HEK293 (cell line): ENCODE measurements at regions not wholly inside any gene's neighbourhood (a gene's known extent, or its start where the extent isn't known, plus 50 kb on each side); places are given as distances from the start of the nearest gene placed in this dataset.

Source experiments
- CTCF ChIA-PET: fragments of 350-600 bp; formaldehyde crosslinking; extraction: SDS; loops from one replicate; lab custom pipeline; 2021; ENCODE audit warnings: antibody characterized with exemption; lab: Yijun Ruan, JAX
- POLR2A ChIA-PET: fragments of 300-600 bp; formaldehyde crosslinking; extraction: SDS; loops from one replicate; lab custom pipeline; 2020; ENCODE audit warnings: antibody characterized with exemption, inconsistent platforms; lab: Yijun Ruan, JAX
- H3K27ac ChIP-seq: fragments of 200-500 bp; sonication (Bioruptor generic); 2 replicates; pipeline ENCODE4 v1.5.1; 2014; ENCODE audit warnings: low read depth, low read length, control low read depth, inconsistent platforms; ENCODE audit errors: extremely low read depth
- H3K36me3 ChIP-seq, 2 experiments: fragments of 200-500 bp in 1 of 2; sonication (Bioruptor generic) in 1 of 2; 1 replicate in 1 of 2; 2 replicates in 1 of 2; pipeline ENCODE4 v1.5.1; 2014 to 2017; ENCODE audit warnings: inconsistent platforms in 2 of 2, low read length in 2 of 2; ENCODE audit not compliant: control insufficient read depth in 2 of 2, insufficient read depth in 1 of 2
- H3K4me1 ChIP-seq: fragments of 200-500 bp; sonication (Bioruptor generic); 2 replicates; pipeline ENCODE4 v1.5.1; 2014; ENCODE audit warnings: mild to moderate bottlenecking, low read length, inconsistent platforms; ENCODE audit not compliant: control insufficient read depth, insufficient read depth
- H3K4me3 ChIP-seq: 2 replicates; pipeline ENCODE4 v1.5.1; 2011; ENCODE audit warnings: low read depth, mild to moderate bottlenecking, control low read depth, low read length, moderate library complexity
- H3K9me3 ChIP-seq: fragments of 200-500 bp; sonication (Bioruptor generic); 2 replicates; pipeline ENCODE4 v1.5.1; 2014; ENCODE audit warnings: low read depth, low read length, inconsistent platforms; ENCODE audit not compliant: control insufficient read depth, insufficient read depth
- EGR2 ChIP-seq: fragments of 450-650 bp; formaldehyde crosslinking; IDR thresholded peaks from 2 replicates; pipeline ENCODE4 v1.5.1; 2016; ENCODE audit warnings: low read depth, missing biosample characterization, missing genetic modification characterization
- GLI2 ChIP-seq: fragments of 450-650 bp; formaldehyde crosslinking; IDR thresholded peaks from 2 replicates; pipeline ENCODE4; 2017; ENCODE audit warnings: missing biosample characterization, missing genetic modification characterization, low read depth, borderline replicate concordance
- SETDB1 ChIP-seq: IDR thresholded peaks from one replicate; pipeline ENCODE4 v1.6.1; 2017; ENCODE audit warnings: mild to moderate bottlenecking, low read length, moderate library complexity, mixed read lengths; ENCODE audit not compliant: insufficient read length
- ZNF10 ChIP-seq: fragments of 450-650 bp; formaldehyde crosslinking; IDR thresholded peaks from 2 replicates; pipeline ENCODE4 v1.5.1; 2017; ENCODE audit warnings: missing biosample characterization, missing genetic modification characterization
- ZNF18 ChIP-seq: fragments of 450-650 bp; formaldehyde crosslinking; IDR thresholded peaks from 2 replicates; pipeline ENCODE4 v1.5.1; 2016; ENCODE audit warnings: missing biosample characterization, missing genetic modification characterization
- ZNF248 ChIP-seq: fragments of 450-650 bp; formaldehyde crosslinking; IDR thresholded peaks from 2 replicates; pipeline ENCODE4 v1.5.1; 2017; ENCODE audit warnings: missing biosample characterization, missing genetic modification characterization
- ZNF311 ChIP-seq: fragments of 450-650 bp; formaldehyde crosslinking; IDR thresholded peaks from 2 replicates; pipeline ENCODE4 v1.5.1; 2017; ENCODE audit warnings: missing biosample characterization, missing genetic modification characterization, borderline replicate concordance
- ZNF529 ChIP-seq: fragments of 450-650 bp; formaldehyde crosslinking; IDR thresholded peaks from 2 replicates; pipeline ENCODE4 v1.5.1; 2017; ENCODE audit warnings: missing genetic modification characterization, missing biosample characterization; ENCODE audit not compliant: insufficient replicate concordance
- ZNF677 ChIP-seq: fragments of 450-650 bp; IDR thresholded peaks from 2 replicates; pipeline ENCODE4 v1.5.0; 2018; ENCODE audit warnings: missing biosample characterization, mild to moderate bottlenecking, missing genetic modification characterization, moderate library complexity
- ZNF747 ChIP-seq: fragments of 450-650 bp; formaldehyde crosslinking; IDR thresholded peaks from 2 replicates; pipeline ENCODE4 v1.5.1; 2016; ENCODE audit warnings: missing biosample characterization, missing genetic modification characterization
- ZNF76 ChIP-seq: fragments of 450-650 bp; formaldehyde crosslinking; IDR thresholded peaks from 2 replicates; pipeline ENCODE4; 2016; ENCODE audit warnings: low read depth, missing biosample characterization, missing genetic modification characterization, borderline replicate concordance
- ZNF843 ChIP-seq: fragments of 450-650 bp; formaldehyde crosslinking; IDR thresholded peaks from 2 replicates; pipeline ENCODE4 v1.5.1; 2016; ENCODE audit warnings: missing biosample characterization, missing genetic modification characterization
- ZSCAN18 ChIP-seq: fragments of 450-650 bp; formaldehyde crosslinking; IDR thresholded peaks from 2 replicates; pipeline ENCODE4 v1.5.1; 2016; ENCODE audit warnings: missing biosample characterization, missing genetic modification characterization
- TF ChIP-seq, protein P1 (sequence below): fragments of 450-650 bp; formaldehyde crosslinking; IDR thresholded peaks from 2 replicates; pipeline ENCODE4 v1.5.1; 2017; ENCODE audit warnings: missing biosample characterization, missing genetic modification characterization
- TF ChIP-seq, protein P2 (sequence below): fragments of 450-650 bp; formaldehyde crosslinking; IDR thresholded peaks from 2 replicates; pipeline ENCODE4 v1.5.1; 2016; ENCODE audit warnings: missing biosample characterization, missing genetic modification characterization, borderline replicate concordance
- TF ChIP-seq, protein P3 (sequence below): fragments of 450-650 bp; formaldehyde crosslinking; IDR thresholded peaks from 2 replicates; pipeline ENCODE4 v1.5.1; 2016; ENCODE audit warnings: missing biosample characterization, missing genetic modification characterization
- TF ChIP-seq, protein P4 (sequence below): fragments of 450-650 bp; formaldehyde crosslinking; IDR thresholded peaks from 2 replicates; pipeline ENCODE4 v1.5.1; 2016; ENCODE audit warnings: missing biosample characterization, missing genetic modification characterization

- POLR2A ChIA-PET, result interaction anchor here (0.7 kb wide), 1 partner anchor 38 kb away, joined by 14 read pairs; no protein-coding TSS in a partner anchor
- TF ChIP-seq ZNF747, result no peak
- no peak for TF ChIP-seq GLI2 (tag by site-specific recombination)
- TF ChIP-seq, protein P1, sequence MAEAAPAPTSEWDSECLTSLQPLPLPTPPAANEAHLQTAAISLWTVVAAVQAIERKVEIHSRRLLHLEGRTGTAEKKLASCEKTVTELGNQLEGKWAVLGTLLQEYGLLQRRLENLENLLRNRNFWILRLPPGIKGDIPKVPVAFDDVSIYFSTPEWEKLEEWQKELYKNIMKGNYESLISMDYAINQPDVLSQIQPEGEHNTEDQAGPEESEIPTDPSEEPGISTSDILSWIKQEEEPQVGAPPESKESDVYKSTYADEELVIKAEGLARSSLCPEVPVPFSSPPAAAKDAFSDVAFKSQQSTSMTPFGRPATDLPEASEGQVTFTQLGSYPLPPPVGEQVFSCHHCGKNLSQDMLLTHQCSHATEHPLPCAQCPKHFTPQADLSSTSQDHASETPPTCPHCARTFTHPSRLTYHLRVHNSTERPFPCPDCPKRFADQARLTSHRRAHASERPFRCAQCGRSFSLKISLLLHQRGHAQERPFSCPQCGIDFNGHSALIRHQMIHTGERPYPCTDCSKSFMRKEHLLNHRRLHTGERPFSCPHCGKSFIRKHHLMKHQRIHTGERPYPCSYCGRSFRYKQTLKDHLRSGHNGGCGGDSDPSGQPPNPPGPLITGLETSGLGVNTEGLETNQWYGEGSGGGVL (tag by site-specific recombination), result no peak
- TF ChIP-seq ZNF18 (tag by site-specific recombination), result no peak
- TF ChIP-seq, protein P2, sequence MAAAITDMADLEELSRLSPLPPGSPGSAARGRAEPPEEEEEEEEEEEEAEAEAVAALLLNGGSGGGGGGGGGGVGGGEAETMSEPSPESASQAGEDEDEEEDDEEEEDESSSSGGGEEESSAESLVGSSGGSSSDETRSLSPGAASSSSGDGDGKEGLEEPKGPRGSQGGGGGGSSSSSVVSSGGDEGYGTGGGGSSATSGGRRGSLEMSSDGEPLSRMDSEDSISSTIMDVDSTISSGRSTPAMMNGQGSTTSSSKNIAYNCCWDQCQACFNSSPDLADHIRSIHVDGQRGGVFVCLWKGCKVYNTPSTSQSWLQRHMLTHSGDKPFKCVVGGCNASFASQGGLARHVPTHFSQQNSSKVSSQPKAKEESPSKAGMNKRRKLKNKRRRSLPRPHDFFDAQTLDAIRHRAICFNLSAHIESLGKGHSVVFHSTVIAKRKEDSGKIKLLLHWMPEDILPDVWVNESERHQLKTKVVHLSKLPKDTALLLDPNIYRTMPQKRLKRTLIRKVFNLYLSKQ (tag by site-specific recombination), result no peak
- TF ChIP-seq ZNF248 (tag by site-specific recombination), result no peak
- TF ChIP-seq EGR2 (tag by site-specific recombination), result no peak
- TF ChIP-seq ZNF843, result no peak
- no peak for TF ChIP-seq ZNF677 (tag by site-specific recombination)
- TF ChIP-seq ZNF76 (tag by site-specific recombination), result no peak
- no peak for TF ChIP-seq ZNF311 (tag by site-specific recombination)
- no peak for TF ChIP-seq ZSCAN18 (tag by site-specific recombination)
- TF ChIP-seq SETDB1, result no peak
- no peak for TF ChIP-seq ZNF529 (tag by site-specific recombination)
- TF ChIP-seq, protein P3, sequence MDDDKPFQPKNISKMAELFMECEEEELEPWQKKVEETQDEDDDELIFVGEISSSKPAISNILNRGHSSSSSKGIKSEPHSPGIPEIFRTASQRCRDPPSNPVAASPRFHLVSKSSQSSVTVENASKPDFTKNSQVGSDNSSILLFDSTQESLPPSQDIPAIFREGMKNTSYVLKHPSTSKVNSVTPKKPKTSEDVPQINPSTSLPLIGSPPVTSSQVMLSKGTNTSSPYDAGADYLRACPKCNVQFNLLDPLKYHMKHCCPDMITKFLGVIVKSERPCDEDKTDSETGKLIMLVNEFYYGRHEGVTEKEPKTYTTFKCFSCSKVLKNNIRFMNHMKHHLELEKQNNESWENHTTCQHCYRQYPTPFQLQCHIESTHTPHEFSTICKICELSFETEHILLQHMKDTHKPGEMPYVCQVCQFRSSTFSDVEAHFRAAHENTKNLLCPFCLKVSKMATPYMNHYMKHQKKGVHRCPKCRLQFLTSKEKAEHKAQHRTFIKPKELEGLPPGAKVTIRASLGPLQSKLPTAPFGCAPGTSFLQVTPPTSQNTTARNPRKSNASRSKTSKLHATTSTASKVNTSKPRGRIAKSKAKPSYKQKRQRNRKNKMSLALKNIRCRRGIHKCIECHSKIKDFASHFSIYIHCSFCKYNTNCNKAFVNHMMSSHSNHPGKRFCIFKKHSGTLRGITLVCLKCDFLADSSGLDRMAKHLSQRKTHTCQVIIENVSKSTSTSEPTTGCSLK, result no peak
- TF ChIP-seq ZNF10, result no peak
- TF ChIP-seq, protein P4, sequence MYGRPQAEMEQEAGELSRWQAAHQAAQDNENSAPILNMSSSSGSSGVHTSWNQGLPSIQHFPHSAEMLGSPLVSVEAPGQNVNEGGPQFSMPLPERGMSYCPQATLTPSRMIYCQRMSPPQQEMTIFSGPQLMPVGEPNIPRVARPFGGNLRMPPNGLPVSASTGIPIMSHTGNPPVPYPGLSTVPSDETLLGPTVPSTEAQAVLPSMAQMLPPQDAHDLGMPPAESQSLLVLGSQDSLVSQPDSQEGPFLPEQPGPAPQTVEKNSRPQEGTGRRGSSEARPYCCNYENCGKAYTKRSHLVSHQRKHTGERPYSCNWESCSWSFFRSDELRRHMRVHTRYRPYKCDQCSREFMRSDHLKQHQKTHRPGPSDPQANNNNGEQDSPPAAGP (tag by site-specific recombination), result no peak
- H3K27ac ChIP-seq, result no peak overlapping the region
Observed at GRCh38 chr5:61596265-61596664, 264.2 kb downstream of the ZSWIM6 start.

More at GRCh38 chr5:61596265-61596664, 264.2 kb downstream of the ZSWIM6 start:
- Histone ChIP-seq H3K9me3 (no peaks in the 10 kb centered on the region), H3K36me3 (no peaks in the 10 kb centered on the region), H3K4me3 (no peak overlapping the region), H3K4me1 (no peaks in the 10 kb centered on the region)
- CTCF ChIA-PET, result interaction anchor here (0.6 kb wide), 1 partner anchor 252 kb away, joined by 3 read pairs; no protein-coding TSS in a partner anchor
